ENCODE measurements at regions not wholly inside any gene's neighbourhood (a gene's known extent, or its start where the extent isn't known, plus 50 kb on each side); places are given as distances from the start of the nearest gene placed in this dataset.

- TF ChIP-seq CTCF (IDR thresholded peaks at IDR 0.05 in 2 of 3, conservative IDR thresholded peaks at IDR 0.05 in 1 of 3; ENCODE audit: insufficient read depth in 2 of 3, low read depth in 1 of 3, low read length in 3 of 3) (no peak), PML (IDR thresholded peaks at IDR 0.05; ENCODE audit: low read length) (no peak), TCF7L2 (IDR thresholded peaks at IDR 0.05; ENCODE audit: low read depth, low read length) (no peak), MYC (IDR thresholded peaks at IDR 0.05; ENCODE audit: low read depth, low read length) (no peak), MYC (CRISPR knock-in tag; IDR thresholded peaks at IDR 0.05; ENCODE audit: borderline replicate concordance, low read depth) (no peak), CHD2 (IDR thresholded peaks at IDR 0.05; ENCODE audit: low read depth, low read length) (no peak)
Observed at GRCh38 chr6:66126358-66126757, 419.3 kb upstream of the EYS start.

All from K562 (cell line).